Erythroblast (primary cell): ENCODE measurements at regions not wholly inside any gene's neighbourhood (a gene's known extent, or its start where the extent isn't known, plus 50 kb on each side); places are given as distances from the start of the nearest gene placed in this dataset.

Experiments
- GATA1 ChIP-seq: IDR thresholded peaks from 2 replicates; pipeline ENCODE4 v1.6.1; 2011; ENCODE audit warnings: low read depth, mild to moderate bottlenecking, control low read depth, low read length, moderate library complexity
- POLR2A ChIP-seq: IDR thresholded peaks from 2 replicates; pipeline ENCODE4 v1.6.1; 2011; ENCODE audit warnings: mild to moderate bottlenecking, low read length

- TF ChIP-seq POLR2A, result no peak
- TF ChIP-seq GATA1, result no peak
Measured at GRCh38 chr16:6822041-6822440, 510.6 kb upstream of the RBFOX1 start.
